ENCODE measurements at regions not wholly inside any gene's neighbourhood (a gene's known extent, or its start where the extent isn't known, plus 50 kb on each side); places are given as distances from the start of the nearest gene placed in this dataset.

DNA sequence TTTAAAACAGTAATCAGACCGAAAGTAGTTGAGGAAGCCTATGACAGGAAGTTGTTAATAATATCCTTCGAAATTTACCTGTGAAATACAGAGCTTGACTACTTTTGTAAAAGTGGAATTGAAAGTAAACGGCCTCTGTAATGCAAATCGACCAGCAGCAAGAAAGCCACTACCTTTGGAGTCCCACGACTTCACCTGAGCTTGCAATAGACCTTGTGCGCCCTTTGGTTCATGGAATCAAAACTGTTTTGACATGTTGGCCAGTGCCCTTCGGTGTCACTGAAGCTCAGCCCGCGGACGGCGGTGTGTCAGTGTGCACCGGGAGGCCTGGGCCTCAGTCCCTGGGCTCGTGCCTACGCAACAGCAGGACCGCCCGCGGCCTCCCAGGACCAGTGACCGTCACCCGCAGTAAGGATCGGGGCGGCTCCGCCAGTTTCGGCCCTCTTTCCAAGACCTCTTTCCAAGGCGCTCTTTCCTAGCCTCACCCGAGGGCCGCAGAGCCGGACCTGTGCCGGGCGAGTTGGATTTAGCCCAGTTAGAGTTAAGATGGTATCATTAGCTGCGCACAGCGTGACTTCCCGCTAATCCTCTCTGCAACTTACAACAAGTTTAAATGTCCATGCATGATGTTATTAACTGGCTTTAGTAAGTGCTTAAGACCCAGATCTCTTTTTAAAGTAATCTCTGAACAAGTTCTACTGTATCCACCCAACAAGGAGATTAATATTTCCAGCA lies 223.3 kb downstream of the MEF2C start:
- TF ChIP-seq, protein P1, sequence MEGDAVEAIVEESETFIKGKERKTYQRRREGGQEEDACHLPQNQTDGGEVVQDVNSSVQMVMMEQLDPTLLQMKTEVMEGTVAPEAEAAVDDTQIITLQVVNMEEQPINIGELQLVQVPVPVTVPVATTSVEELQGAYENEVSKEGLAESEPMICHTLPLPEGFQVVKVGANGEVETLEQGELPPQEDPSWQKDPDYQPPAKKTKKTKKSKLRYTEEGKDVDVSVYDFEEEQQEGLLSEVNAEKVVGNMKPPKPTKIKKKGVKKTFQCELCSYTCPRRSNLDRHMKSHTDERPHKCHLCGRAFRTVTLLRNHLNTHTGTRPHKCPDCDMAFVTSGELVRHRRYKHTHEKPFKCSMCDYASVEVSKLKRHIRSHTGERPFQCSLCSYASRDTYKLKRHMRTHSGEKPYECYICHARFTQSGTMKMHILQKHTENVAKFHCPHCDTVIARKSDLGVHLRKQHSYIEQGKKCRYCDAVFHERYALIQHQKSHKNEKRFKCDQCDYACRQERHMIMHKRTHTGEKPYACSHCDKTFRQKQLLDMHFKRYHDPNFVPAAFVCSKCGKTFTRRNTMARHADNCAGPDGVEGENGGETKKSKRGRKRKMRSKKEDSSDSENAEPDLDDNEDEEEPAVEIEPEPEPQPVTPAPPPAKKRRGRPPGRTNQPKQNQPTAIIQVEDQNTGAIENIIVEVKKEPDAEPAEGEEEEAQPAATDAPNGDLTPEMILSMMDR (IDR thresholded peaks at IDR 0.05; ENCODE audit: low read depth, low read length, missing input control): no peak
- TF ChIP-seq YY1 (IDR thresholded peaks at IDR 0.05) (no peak), ZBTB33 (IDR thresholded peaks at IDR 0.05) (no peak)
